ENCODE measurements at regions not wholly inside any gene's neighbourhood (a gene's known extent, or its start where the extent isn't known, plus 50 kb on each side); places are given as distances from the start of the nearest gene placed in this dataset.

GRCh38 chr16:87245511-87245910 lies 71.7 kb downstream of the C16orf95 start:
- DNase-seq, result no peak

GRCh38 chr16:87246269-87247065 lies 70.7 kb downstream of the C16orf95 start:
- no peak for DNase-seq

- DNase-seq, result no peak
These were observed 68.5 kb downstream of the C16orf95 start for GRCh38 chr16:87248714-87249113.

DNA sequence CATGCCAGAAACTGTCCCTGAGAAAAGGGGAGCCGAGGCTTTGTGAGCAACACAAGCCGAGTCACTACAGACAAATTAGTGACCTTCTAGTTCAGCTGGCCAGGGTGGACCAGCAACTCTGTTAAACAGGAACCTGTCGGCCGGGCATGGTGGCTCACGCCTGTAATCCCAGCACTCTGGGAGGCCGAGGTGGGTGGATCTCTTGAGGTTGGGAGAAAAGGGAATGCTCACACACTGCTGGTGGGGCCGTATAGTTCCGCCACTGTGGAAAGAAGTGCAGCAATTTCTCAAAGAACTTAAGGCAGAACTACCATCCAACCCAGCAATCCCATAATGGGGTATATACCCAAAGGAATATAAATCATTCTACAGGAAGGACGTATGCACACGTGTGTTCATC lies 67.8 kb downstream of the C16orf95 start:
- DNase-seq, result no peak

- DNase-seq, result no peak
These were observed 66.7 kb downstream of the C16orf95 start for GRCh38 chr16:87250431-87250960.

- peak; percentile 55 for DNase-seq
These were observed 64.8 kb downstream of the C16orf95 start for GRCh38 chr16:87252269-87252970.

Data from EL (cell line).